ENCODE measurements at regions not wholly inside any gene's neighbourhood (a gene's known extent, or its start where the extent isn't known, plus 50 kb on each side); places are given as distances from the start of the nearest gene placed in this dataset.
A peak's percentile ranks its signal among the peaks of the same experiment; 100 is the strongest.

- DNase-seq (ENCODE audit: low spot score in 2 of 2) = no peak
- WGBS = 10% methylated on average over 1 of the region's 1 CpG
- no peak for TF ChIP-seq EP300 (IDR thresholded peaks at IDR 0.05)
- no peak for TF ChIP-seq POLR2AphosphoS5 (IDR thresholded peaks at IDR 0.05)
- TF ChIP-seq POLR2A (IDR thresholded peaks at IDR 0.05) = no peak
- TF ChIP-seq CTCF (IDR thresholded peaks at IDR 0.05) = no peak
- Histone ChIP-seq H3K9me3 (no peaks in the 10 kb centered on the region), H3K36me3 (no peaks in the 10 kb centered on the region), H3K27me3 (peaks cover 16% of the 10 kb centered on the region), H3K4me3 (no peak overlapping the region), H3K4me1 (no peaks in the 10 kb centered on the region), H3K27ac (no peak overlapping the region)
Observed at GRCh38 chr17:33602981-33603380, 309.9 kb upstream of the ASIC2 start.

- no peak for DNase-seq (ENCODE audit: low spot score in 2 of 2)
Observed at GRCh38 chr17:33603789-33604188, 310.7 kb upstream of the ASIC2 start.

GRCh38 chr17:33611532-33611931 is 318.4 kb upstream of the ASIC2 start:
- no peak overlapping the region for H3K27ac ChIP-seq
- H3K9me3 ChIP-seq = no peaks in the 10 kb centered on the region
- 20% methylated on average over 1 of the region's 1 CpG for WGBS
- H3K4me1 ChIP-seq = no peaks in the 10 kb centered on the region
- TF ChIP-seq CTCF (IDR thresholded peaks at IDR 0.05) = no peak
- H3K4me3 ChIP-seq = no peak overlapping the region
- peaks cover 15% of the 10 kb centered on the region for H3K27me3 ChIP-seq
- no peak for DNase-seq (ENCODE audit: low spot score in 2 of 2)
- no peaks in the 10 kb centered on the region for H3K36me3 ChIP-seq

More at GRCh38 chr17:33603789-33604188, 310.7 kb upstream of the ASIC2 start:
- Histone ChIP-seq H3K27me3 (peaks cover 16% of the 10 kb centered on the region), H3K36me3 (no peaks in the 10 kb centered on the region), H3K4me1 (no peaks in the 10 kb centered on the region), H3K4me3 (no peak overlapping the region), H3K9me3 (no peaks in the 10 kb centered on the region), H3K27ac (no peak overlapping the region)
- TF ChIP-seq POLR2AphosphoS5 (IDR thresholded peaks at IDR 0.05) (no peak), EP300 (IDR thresholded peaks at IDR 0.05) (no peak), POLR2A (IDR thresholded peaks at IDR 0.05) (no peak), CTCF (IDR thresholded peaks at IDR 0.05) (no peak)
- WGBS = 55% methylated on average over 2 of the region's 2 CpGs

GRCh38 chr17:33615861-33616260 is 322.8 kb upstream of the ASIC2 start:
- TF ChIP-seq EP300 (IDR thresholded peaks at IDR 0.05) (no peak), POLR2A (IDR thresholded peaks at IDR 0.05) (no peak), CTCF (IDR thresholded peaks at IDR 0.05) (no peak), POLR2AphosphoS5 (IDR thresholded peaks at IDR 0.05) (no peak)
- no peak overlapping the region for H3K4me3 ChIP-seq
- H3K9me3 ChIP-seq = no peaks in the 10 kb centered on the region
- H3K27me3 ChIP-seq = peaks cover 10% of the 10 kb centered on the region
- no peaks in the 10 kb centered on the region for H3K4me1 ChIP-seq
- DNase-seq (ENCODE audit: low spot score in 2 of 2) = no peak
- no peak overlapping the region for H3K27ac ChIP-seq
- 71% methylated on average over 3 of the region's 3 CpGs for WGBS
- H3K36me3 ChIP-seq = no peaks in the 10 kb centered on the region

GRCh38 chr17:33623841-33624240 is 330.7 kb upstream of the ASIC2 start:
- Histone ChIP-seq H3K27ac (peak overlapping the region; percentile 47), H3K4me3 (no peak overlapping the region), H3K36me3 (no peaks in the 10 kb centered on the region), H3K27me3 (no peaks in the 10 kb centered on the region), H3K9me3 (no peaks in the 10 kb centered on the region), H3K4me1 (no peaks in the 10 kb centered on the region)
- DNase-seq (ENCODE audit: low spot score in 2 of 2) = no peak
- WGBS = 67% methylated on average over 3 of the region's 3 CpGs
- no peak for TF ChIP-seq EP300 (IDR thresholded peaks at IDR 0.05)
- no peak for TF ChIP-seq POLR2AphosphoS5 (IDR thresholded peaks at IDR 0.05)
- TF ChIP-seq POLR2A (IDR thresholded peaks at IDR 0.05) = no peak
- no peak for TF ChIP-seq CTCF (IDR thresholded peaks at IDR 0.05)
